Dermis microvascular lymphatic vessel endothelial cell (primary cell): ENCODE measurements at regions not wholly inside any gene's neighbourhood (a gene's known extent, or its start where the extent isn't known, plus 50 kb on each side); places are given as distances from the start of the nearest gene placed in this dataset.

Experiments used
- DNase-seq, 2 donors: peaks; one replicate each; pipeline versions ENCODE4 v3.0.0 to v3.0.0-alpha.2; 2010; ENCODE audit warnings: low read depth in 2 of 2

DNA sequence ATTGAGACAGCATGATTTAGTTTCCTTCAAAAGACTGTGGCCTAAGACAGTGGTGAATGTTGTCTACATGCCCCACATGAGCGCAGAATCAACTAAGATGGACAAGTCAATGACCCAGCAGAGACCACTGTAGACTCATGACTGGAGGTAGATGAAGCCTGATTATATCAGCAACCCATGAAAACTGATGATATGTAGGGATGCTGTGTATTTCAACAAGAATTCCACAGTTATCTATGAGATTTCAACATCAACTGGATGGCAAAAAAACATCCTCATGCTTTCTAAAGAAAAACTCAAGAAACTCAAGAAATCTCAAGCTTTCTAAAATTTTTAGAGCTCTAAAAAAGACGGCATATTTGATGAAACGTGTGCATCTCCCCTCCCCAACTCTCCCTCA is 413.9 kb upstream of the LYPLAL1 start:
- DNase-seq = no peak

DNA sequence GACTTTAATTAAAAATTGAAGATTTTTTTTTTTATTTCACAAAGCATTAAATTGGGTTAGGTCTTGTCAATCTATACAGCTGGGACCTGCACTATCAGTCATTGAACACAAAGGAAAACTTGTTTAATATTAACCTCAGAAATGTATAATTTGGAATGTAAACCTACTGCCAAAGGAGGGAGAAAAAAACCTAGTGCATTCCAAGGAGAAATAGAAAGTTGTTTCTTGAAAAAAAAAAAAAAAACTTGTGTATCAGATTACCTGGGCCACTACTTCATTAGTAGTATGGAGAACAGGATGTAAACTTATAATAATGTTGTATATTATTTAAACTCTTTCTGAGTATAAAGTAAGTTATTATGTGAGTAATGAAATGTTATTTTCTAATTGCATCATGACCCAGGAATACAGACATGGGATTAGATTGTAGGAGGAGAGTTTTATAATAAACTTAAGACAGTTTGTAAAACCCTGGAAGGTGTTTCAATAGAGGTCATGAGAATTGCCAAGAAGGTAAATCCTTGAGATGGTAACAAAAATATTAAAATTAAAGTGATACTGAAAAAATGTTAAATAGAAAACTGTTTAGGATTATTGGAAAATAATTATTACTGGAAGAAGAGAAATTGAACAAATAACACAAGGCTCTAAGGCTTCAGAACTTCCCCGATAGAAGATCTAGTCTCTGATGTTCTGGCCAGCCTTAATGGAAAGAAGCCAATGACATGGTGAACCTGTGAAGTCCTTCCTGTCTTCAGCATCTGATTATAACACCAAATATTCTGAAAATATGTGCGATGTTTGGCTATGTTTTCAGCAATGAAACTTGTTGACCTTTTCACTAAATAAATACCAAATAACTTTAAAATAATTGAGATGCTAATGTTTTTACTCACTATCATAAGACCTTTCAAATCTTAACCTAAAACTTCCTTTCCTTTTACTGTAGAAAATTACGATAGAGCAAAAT is 412.8 kb upstream of the LYPLAL1 start:
- no peak for DNase-seq

DNA sequence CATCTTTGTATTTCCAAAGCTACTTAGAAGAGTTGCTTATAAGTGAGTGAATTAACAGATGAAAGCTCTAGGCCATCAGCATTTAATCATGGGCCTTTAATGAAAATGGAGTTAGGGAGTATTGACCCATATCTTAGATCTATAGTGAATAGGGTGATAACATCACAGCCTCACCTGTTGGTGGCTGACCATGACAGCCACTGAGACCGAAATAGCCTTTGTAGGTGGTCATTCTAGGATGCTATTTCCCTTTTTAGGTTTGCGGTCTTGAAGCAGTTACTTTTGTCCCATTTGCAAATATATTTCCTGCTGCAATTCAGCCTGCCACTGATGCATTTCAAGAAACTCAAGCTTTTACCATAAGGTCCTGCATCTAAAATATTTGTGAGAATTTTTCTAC is 410.1 kb upstream of the LYPLAL1 start:
- DNase-seq = no peak

DNA sequence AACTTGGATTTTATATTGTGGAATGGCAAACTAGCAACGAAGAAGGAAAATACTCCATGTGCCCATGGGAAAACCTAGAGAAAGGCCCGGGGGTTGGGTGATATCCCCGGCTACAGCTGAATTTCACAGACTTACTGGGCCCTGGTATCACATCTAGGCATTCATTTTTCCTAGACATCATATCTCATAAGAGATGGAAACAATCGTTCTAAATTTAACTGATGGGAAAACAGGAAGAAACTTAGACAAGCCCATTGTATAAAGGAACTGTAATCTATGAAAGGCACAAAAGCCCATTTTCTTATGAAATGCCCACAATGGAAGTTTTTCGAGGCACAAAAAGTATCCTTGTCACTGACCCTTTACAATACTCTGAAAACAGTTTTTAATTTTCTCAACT is 407.9 kb upstream of the LYPLAL1 start:
- DNase-seq = peak in 1 of 2 donors; percentile 90

DNA sequence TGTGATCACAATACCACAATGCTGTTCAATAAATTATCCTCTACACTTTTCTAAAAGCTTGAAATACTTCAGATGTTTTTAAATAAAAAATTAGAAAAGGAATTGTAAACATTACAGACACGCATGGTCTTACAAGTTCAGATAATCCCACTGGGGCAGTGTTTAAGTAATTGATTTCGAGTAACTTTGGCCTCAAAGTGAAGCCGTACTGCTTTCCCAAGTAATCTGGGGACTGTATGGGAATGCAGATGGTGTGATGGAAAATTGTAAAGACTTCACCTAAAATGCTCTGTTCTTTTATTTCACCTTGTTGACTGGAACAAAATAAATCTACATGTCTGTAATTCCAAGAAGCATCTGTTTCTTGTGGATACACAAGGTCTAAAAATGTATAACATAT is 401.7 kb upstream of the LYPLAL1 start:
- no peak for DNase-seq

DNA sequence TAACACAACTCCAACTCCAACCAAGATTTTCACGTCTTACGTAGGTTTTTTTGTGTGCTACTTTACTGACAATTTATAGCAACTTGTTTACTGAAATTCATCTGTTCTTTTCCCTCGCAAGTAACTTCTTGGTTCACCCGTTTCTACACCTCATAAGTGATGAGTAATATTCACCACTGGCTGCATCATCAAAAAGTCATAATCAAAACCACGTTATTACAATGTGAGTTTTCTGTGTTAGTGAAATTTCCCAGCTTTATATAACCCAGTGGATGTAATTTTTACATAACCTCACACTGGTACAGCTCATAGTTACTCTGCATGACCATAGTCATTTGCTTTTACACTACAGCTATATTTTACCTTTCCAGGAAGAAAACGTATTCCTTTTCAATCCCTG is 401.1 kb upstream of the LYPLAL1 start:
- DNase-seq = no peak

DNA sequence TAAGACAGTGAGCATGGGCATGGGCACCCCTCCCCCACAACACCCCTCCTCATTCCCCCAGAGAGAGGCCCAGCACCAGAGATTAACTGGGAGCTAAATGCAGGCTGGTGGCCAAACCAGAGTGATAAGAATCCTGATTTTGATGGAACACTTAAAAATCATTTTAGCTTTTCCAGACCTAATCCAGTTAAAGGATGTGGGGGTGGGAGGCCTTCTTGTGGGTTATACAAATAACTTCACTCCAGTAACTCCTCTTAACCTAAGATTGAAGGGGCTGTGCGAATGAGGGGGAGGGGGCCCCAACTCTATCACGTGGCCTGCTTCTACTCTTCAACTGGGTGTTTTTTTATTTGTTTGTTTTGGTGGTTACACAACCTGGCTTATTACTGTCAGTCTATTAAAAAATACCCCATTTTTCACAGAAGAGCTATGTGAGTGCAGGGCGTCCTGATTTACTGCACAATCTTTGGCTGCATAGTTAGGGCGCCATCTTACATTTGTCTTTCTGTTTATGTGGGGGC is 398.1 kb upstream of the LYPLAL1 start:
- no peak for DNase-seq

DNA sequence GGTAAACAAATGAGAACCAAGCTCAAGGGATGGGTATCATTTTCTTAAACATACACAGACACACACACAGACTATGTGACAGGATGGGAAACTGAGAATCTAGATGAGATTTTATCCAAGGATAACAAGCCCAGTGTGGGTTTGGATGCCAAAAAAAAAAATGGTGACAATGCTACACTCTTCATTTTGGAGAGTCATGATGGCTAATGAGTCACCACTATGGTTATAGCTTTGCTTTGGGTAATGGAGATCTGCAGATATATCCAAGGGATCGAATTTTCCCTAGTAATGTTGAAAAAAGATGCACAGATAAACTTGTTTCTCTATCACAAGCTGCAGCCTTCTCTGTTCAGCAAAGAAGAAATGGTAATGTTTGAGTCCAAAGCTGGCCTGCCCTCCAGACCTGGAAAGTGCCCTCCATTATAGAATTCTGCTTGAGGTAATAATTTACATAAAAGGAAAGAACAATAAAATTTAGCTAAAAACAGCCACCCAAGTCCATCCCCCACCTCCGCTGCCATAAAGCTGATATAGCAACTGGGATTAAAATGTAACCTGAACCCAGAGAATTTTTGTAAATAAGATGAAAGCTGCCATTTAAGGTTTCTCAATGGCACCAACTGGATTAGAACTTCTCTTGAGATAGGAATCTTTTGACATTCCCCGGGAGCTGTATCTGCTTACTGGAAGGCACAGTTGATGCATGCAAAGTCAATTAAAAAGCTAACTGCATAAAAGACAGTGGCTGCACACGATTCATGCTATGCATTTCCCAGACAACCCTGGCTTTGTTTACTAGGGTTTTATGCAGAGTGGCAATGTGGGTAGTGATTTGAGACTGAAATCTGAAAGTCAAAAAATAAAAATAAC is 395.2 kb upstream of the LYPLAL1 start:
- no peak for DNase-seq

DNA sequence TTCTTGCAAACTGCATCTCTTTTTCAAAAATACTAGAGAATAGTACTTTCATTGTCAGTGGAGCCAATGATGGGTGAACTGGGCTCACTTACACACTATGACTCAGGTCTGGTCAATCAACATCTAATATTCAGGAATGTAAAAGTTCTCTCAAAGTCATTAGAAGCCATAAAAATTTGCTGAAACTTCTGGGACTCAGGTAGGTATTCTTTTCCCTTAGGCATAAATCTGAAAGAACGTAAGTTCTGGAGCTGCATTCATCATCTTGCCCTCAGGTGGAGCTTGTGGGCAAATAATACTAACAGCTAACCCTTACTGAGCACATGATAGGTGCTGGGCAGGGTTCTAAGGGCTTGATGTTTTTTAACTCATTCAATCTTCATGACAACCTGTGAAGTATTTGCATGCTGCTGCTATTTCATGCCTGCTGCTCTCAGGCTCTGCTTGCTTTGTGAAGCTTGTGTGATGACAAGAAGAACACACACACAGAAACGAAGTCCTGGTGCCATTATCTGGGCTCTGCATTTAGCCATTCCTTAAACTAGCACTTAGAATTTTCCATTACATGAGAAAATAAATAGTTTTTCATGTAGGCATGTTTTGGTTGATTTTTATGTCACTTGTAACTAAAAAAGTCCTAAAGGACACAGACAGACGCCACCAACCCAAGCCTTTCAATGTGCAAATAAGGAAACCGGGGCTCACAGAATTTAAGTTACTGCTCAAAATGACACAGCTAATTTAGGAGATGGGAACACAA is 394.2 kb upstream of the LYPLAL1 start:
- no peak for DNase-seq

DNA sequence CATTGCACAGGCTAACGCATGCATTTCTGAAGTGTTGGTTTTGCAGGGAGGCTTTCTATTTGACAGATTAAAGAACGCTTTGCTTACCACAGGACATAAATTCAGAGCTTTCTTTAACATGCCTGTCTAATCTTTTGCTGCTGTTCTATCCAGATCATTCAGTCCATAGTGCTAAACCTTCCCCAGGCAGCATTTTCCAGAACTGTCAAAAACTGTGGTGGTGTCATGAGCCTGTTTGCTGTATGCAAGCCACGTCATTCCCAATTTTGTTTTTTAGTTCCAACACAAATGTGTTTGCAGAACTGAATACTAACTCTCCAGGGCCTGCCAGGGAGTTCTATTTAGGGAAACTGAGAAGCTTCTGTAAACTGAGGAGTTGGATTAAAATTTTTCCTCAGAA is 390.5 kb upstream of the LYPLAL1 start:
- no peak for DNase-seq

DNA sequence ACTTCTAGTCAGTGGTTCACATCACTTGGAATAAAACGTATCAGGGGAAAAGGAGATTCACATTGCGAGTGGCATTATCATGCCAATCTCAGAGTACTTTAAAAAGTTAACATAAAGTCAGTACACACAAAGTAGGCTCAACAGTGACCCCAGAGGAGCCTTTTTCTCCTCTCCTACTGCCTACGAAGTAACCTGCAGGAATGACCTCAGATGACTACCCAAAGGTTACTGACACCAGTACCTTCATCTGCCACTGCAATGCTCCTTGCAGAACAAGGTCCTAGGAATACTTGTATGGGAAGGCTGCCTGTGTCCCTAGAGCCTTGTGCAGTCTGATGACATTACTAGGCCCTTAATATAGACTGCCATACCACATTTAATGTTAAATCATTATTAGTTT is 389.8 kb upstream of the LYPLAL1 start:
- DNase-seq = no peak

DNA sequence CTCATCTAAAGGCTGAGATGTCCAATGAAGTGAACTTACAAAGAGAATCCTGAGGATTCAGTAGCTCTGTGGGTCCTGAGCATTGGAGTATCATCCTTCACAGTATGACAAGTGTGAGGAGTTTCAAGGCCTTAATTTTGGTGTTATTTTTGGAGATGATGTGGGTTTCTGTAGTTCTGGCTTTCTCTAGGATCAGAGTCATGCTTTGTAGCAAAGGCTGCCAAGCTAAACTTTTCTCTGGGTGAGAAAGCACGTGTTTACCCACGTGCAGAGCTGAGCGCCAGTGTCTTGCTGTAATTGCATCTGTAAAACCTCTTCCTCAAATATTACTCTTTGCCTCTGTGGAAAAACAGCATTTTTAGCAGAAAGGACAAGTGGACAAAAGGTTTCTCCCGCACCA is 387.8 kb upstream of the LYPLAL1 start:
- DNase-seq = peak; percentile 35 to 67

DNA sequence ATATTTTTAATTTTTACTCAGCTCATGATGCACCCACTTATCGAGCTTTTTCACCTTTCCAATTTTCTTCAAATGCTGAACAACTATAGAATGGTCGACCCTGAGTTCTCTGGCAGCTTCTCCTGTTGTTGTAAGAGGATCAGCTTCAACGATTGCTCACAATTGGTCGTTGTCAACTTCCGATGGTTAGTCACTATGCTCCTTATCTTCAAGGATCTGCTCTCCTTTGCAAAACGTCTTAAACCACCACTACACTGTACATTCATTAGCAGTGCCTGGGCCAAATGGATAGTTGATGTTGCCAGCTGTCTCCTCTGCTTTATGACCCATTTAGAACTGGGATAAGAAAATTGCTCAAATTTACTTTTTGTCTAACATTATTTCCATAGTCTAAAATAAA is 385.9 kb upstream of the LYPLAL1 start:
- no peak for DNase-seq

DNA sequence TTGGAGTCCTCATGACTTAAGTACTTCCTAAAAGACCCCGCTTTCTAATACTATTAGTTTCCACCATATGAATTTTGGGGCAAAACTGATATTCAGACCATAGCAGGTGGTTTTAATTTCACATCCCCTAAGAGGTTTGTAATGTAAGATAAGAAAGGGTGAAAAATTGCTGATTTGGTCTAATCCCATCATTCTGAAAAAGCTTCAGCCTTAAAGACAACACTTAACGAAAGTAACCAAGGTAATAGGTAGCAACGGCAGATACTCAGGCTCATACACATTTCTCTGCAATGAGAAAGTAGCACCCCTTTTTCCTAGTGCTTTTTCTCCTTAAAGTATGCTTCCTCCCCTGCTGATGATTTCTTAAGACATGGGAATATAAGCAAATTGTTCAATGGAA is 376.9 kb upstream of the LYPLAL1 start:
- DNase-seq = no peak

DNA sequence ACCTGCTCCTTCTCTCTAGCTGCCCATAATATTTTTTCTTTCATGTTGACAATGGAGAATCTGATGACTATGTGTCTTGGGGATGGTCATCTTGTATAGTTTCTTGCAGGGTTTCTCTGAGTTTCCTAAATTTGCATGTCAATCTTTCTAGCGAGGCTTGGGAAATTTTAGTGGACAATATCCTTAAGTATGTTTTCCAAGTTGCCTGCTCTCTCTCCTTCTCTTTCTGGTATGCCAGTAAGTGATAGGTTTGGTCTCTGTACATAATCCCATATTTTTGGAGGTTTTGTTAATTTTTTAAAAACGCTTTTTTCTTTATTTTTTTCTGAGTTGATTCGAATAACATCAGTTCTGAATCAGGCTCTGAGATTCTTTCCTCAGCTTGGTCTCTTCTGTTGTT is 370.9 kb upstream of the LYPLAL1 start:
- no peak for DNase-seq

DNA sequence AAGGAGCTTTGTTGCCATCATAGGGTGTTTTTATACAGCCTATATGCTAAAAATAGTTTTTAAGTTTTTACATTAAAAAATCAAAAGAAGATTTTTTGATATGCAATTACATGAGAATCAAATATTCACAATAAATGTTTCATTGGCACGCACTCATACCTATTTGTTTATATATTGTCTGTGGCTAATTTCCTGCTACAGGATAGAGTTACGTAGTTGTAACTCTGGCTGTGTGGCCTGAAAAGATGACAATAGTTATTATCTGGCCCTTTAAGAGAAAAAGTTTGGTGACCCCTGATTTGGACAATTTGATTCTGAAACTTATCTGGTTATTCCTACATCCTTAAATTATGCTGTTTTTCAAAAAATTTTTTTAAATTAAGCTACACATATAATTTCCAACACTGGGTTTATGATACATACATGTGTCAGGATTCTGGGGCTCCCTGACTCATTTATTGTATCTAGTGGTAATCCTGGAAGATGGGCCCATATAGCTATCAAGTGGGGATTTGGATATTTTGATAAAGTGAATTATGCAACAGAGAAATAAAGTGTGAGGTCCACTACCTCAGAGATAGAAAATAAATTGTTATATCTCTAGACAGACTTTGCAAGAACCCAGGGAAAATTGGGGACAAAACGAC is 370.2 kb upstream of the LYPLAL1 start:
- peak; percentile 30 to 63 for DNase-seq

DNA sequence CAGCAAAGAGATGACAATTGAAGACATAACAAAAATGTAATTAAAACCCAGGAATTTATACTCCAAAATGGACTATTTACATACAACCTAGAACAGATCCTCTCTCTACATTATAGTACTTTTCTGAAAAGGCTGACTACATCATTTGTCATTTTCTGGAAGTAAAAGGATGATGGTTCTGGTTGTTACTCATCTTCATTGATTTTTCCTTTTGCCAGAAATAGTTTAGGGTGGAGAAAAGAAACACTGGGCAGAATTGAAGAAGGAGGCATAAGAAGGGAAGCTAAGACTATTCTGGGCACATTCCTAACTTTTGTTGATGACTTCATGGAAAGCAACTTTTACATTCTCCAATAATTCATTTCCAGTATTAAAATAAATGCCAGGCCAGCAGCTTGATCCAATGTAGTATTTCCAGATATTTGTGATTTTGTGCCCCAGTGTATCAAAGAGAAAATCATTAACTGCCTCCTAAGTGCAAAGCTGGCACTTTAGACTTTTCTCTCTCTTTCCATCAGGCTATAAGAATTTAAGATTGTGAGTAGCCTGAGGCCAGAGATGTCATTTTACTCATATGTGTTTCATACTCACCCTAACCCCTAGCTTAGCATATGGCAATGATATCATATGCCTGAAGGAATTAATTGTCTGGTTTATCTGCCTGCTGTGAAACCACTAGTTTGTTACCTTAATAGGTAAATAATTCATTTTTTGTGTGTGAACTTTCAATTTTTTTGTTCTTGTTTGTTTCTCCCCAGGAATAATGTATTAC is 369.5 kb upstream of the LYPLAL1 start:
- DNase-seq = no peak

DNA sequence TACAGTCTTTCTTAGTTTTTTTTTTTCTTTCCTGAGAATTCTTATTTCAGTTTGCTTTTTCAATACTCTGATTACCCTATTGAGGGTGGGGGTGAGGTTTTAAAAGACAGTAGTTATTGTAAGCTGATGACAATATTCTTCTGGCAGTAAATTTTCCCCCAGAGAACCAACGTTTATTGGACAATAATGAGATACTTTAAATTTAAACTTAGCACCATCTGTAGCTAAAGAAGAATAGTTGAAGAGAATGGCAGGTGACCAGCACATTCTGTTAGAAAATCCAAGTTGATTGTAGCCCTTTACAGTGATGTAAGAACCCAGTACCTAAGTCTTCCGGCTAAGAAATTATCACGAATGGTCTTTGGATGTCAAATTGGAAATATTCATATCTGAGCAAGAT is 364.6 kb upstream of the LYPLAL1 start:
- no peak for DNase-seq

DNA sequence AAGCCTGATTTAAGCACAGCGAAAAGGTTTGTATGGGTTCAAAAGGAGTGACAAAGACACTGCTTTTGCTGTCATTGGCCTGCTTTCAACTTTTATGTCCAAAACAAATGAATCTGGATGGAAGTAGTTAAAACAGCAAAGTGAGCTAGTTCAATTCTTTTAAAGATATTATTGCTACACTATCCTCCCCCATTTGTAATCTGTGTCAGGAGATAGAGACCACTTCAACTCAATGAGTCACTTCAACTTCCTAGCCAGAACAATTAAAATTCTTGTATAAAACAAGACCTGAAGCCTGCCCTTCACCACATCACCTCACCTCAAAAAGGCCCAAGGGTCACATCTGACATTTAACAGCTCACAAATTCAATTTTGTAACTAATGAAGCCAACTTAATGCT is 364.1 kb upstream of the LYPLAL1 start:
- DNase-seq = peak; percentile 79 to 90

DNA sequence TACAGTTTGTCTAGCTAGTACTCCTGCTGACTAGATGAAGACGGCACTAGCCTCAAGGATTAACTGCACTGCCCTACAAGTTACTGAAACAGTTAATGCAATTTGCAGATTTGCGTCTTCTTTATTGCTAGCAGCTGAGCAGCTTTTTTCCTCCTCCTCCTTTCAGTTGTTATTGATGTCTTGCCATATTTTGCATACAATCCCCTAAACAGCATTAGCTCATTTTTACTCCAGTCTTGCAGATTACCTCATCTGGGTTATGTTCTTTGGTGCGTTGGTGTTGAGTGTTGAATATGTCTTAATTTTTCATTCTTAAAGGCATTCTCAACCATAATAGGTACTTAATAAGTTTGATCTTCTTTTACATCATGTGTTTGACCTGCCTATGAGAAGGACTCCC is 363.4 kb upstream of the LYPLAL1 start:
- DNase-seq = no peak
